Dendritic cell treated with granulocyte-macrophage colony-stimulating factor and Interleukin-4, amounts not matched to agents 40 ng/mL and 50 ng/mL, for 4 days (primary cell): ENCODE measurements at regions not wholly inside any gene's neighbourhood (a gene's known extent, or its start where the extent isn't known, plus 50 kb on each side); places are given as distances from the start of the nearest gene placed in this dataset.
"Not testable (repeated sequence)": the region's sequence is repeated elsewhere in the genome, so short reads cannot be mapped to it uniquely, and the experiment has no call there.

Source experiments
- H3K27ac Mint-ChIP-seq: one replicate; pipeline ENCODE4 v1.8.0; 2022; ENCODE audit warnings: mild to moderate bottlenecking, mixed read lengths
- H3K27me3 Mint-ChIP-seq: one replicate; pipeline ENCODE4 v1.8.0; 2022; ENCODE audit warnings: mild to moderate bottlenecking, mixed read lengths
- H3K36me3 Mint-ChIP-seq: one replicate; pipeline ENCODE4 v1.8.0; 2022; ENCODE audit warnings: low read depth, mixed read lengths
- H3K4me1 Mint-ChIP-seq: one replicate; pipeline ENCODE4 v1.8.0; 2022; ENCODE audit warnings: low read depth, mixed read lengths
- H3K4me3 Mint-ChIP-seq: one replicate; pipeline ENCODE4 v1.8.0; 2022; ENCODE audit warnings: mild to moderate bottlenecking, moderate library complexity, mixed read lengths
- H3K9me3 Mint-ChIP-seq: one replicate; pipeline ENCODE4 v1.8.0; 2022; ENCODE audit warnings: mixed read lengths
- intact Hi-C: fragments of 100-400 bp; cut with micrococcal nuclease; formaldehyde crosslinking; loops from one replicate; pipeline ENCODE4 v1.15.0; 2022

- intact Hi-C loops, result no loop called here
- H3K27ac Mint-ChIP-seq, result no peak overlapping the region
- H3K4me3 Mint-ChIP-seq, result no peak overlapping the region
- no peaks in the 10 kb centered on the region for H3K36me3 Mint-ChIP-seq
- H3K9me3 Mint-ChIP-seq, result peaks cover 7% of the 10 kb centered on the region
- H3K27me3 Mint-ChIP-seq, result peaks cover 3% of the 10 kb centered on the region
- H3K4me1 Mint-ChIP-seq, result peaks cover 54% of the 10 kb centered on the region
These were observed 123.3 kb upstream of the ATXN1 start for GRCh38 chr6:16884526-16884925.

DNA sequence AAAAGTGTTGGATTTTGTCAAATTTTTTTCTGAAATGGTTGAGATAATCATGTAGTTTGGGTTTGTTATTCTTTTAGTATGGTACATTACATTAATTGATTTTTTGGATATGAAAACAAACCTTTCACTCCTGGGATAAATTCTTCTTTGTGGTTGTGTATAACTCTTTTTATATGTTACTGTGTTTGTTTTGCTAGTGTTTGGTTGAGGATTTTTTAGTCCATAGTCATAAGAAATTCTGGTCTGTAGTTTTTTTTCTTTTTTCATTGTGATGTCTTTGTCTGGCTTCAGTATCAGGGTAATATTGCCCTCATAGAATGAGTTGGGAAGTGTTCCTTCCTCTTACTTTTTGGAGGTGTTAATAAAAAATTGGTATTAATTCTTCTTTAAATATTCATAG lies 122.2 kb upstream of the ATXN1 start:
- no peak overlapping the region for H3K4me3 Mint-ChIP-seq
- intact Hi-C loops, result no loop called here
- H3K27me3 Mint-ChIP-seq, result peaks cover 3% of the 10 kb centered on the region
- H3K4me1 Mint-ChIP-seq, result peaks cover 43% of the 10 kb centered on the region
- no peaks in the 10 kb centered on the region for H3K36me3 Mint-ChIP-seq
- H3K27ac Mint-ChIP-seq, result no peak overlapping the region
- H3K9me3 Mint-ChIP-seq, result peaks cover 10% of the 10 kb centered on the region

GRCh38 chr6:16882230-16882629 lies 121.0 kb upstream of the ATXN1 start:
- H3K9me3 Mint-ChIP-seq, result peaks cover 21% of the 10 kb centered on the region
- intact Hi-C loops, result no loop called here
- peaks cover 31% of the 10 kb centered on the region for H3K4me1 Mint-ChIP-seq
- H3K27me3 Mint-ChIP-seq, result peaks cover 7% of the 10 kb centered on the region
- no peak overlapping the region for H3K4me3 Mint-ChIP-seq
- peak overlapping the region; percentile 21 for H3K27ac Mint-ChIP-seq
- H3K36me3 Mint-ChIP-seq, result no peaks in the 10 kb centered on the region

DNA sequence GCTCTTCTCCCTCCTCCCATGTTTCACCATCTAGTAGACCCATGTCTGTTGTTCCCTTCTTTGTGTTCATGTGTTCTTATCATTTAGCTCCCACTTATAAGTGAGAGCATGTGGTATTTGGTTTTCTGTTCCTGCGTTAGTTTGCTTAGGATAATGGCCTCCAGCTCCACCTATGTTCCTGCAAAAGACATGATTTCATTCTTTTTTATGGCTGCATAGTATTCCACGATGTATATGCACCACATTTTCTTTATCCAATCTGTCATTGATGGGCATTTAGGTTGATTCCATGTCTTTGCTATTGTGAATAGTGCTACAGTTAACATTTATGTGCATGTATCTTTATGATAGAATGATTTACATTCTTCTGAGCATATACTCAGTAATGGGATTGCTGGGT lies 115.6 kb upstream of the ATXN1 start:
- H3K27me3 Mint-ChIP-seq, result peaks cover 22% of the 10 kb centered on the region
- H3K36me3 Mint-ChIP-seq, intact Hi-C loops, H3K27ac Mint-ChIP-seq, H3K4me3 Mint-ChIP-seq: not testable (repeated sequence)
- H3K4me1 Mint-ChIP-seq, result peaks cover 10% of the 10 kb centered on the region
- H3K9me3 Mint-ChIP-seq, result peaks cover 20% of the 10 kb centered on the region

- Mint-ChIP-seq H3K27me3 (peaks cover 20% of the 10 kb centered on the region), H3K9me3 (peaks cover 20% of the 10 kb centered on the region), H3K27ac (no peak overlapping the region), H3K36me3 (no peaks in the 10 kb centered on the region), H3K4me1 (peaks cover 8% of the 10 kb centered on the region), H3K4me3 (no peak overlapping the region)
- intact Hi-C loops, result no loop called here
These were observed 114.9 kb upstream of the ATXN1 start for GRCh38 chr6:16876201-16876600.

GRCh38 chr6:16873698-16874097 lies 112.4 kb upstream of the ATXN1 start:
- Mint-ChIP-seq H3K36me3 (no peaks in the 10 kb centered on the region), H3K27me3 (peaks cover 22% of the 10 kb centered on the region), H3K4me1 (peaks cover 5% of the 10 kb centered on the region), H3K27ac (no peak overlapping the region), H3K9me3 (peaks cover 20% of the 10 kb centered on the region), H3K4me3 (no peak overlapping the region)
- intact Hi-C loops, result no loop called here

GRCh38 chr6:16872543-16873235 lies 111.4 kb upstream of the ATXN1 start:
- Mint-ChIP-seq H3K4me1 (peaks cover 6% of the 10 kb centered on the region), H3K9me3 (peaks cover 10% of the 10 kb centered on the region), H3K27ac (no peak overlapping the region), H3K36me3 (no peaks in the 10 kb centered on the region), H3K4me3 (no peak overlapping the region), H3K27me3 (peaks cover 24% of the 10 kb centered on the region)
- intact Hi-C loops, result no loop called here

DNA sequence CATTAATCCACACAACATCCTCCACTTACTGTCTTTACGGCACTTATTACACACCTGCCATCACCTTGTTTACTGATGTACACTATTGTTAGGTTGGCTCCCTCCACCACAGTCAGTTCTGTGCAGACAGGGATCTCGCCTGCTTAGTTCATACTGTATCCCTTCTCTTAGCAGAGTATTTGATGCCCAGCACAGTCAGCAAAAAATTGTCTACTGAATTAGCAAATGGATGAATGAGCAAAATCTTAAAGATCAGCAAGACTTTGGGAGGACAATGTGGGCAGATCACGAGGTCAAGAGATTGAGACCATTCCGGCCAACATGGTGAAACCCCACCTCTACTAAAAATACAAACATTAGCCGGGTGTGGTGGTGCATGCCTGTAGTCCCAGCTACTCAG lies 109.8 kb upstream of the ATXN1 start:
- no peaks in the 10 kb centered on the region for H3K36me3 Mint-ChIP-seq
- H3K27me3 Mint-ChIP-seq, result peaks cover 24% of the 10 kb centered on the region
- H3K9me3 Mint-ChIP-seq, result no peaks in the 10 kb centered on the region
- intact Hi-C loops, result no loop called here
- H3K27ac Mint-ChIP-seq, result no peak overlapping the region
- no peak overlapping the region for H3K4me3 Mint-ChIP-seq
- peaks cover 10% of the 10 kb centered on the region for H3K4me1 Mint-ChIP-seq

DNA sequence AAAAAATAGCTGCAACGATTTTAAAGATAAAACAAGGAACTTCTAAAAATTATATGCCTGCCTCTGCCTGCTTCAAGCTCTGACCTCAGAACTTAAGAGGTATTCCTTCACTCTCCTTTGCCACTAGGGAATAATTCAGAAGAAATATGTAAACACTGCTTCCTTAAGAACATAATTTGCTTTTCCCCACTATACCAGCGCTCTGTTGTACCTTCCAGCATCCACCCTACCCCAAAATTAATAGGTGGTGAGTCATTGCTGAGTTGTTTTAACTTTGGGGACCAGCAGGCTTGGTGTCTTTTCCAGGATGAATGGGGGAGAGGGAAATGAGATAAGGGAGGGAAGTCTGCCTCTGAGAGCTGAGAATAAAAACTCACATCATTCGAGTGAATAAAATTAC lies 107.7 kb upstream of the ATXN1 start:
- peaks cover 11% of the 10 kb centered on the region for H3K4me1 Mint-ChIP-seq
- no peaks in the 10 kb centered on the region for H3K9me3 Mint-ChIP-seq
- intact Hi-C loops, result no loop called here
- no peaks in the 10 kb centered on the region for H3K36me3 Mint-ChIP-seq
- H3K4me3 Mint-ChIP-seq, result no peak overlapping the region
- H3K27ac Mint-ChIP-seq, result no peak overlapping the region
- peaks cover 15% of the 10 kb centered on the region for H3K27me3 Mint-ChIP-seq

DNA sequence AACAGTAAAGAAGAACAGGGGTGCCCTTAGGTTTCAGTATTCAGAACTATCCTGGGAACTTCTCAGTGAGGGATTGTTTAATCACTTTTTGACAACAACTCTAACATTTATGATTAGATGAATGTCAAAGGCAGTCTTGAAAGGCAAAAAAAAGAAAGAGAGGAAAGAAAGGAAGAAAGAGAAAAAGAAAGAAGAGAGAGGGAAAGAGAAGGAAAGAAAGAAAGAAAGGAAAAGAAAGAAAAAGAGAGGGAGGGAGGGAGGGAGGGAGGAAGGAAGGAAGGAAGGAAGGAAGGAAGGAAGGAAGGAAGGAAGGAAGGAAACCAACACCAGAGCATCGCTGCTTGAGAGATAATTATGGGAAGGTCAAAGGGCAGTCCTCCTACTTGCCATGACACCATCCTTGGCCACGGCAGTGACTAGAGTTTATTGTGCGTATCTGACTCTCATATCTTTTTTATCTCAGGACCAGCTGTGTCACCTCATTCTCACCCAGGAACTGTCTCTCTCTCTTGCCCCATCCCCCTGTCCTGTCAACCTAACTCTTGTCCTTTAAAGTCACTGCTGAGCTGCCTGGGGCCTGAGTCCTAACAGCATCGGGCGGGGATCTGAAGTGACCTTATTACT lies 96.8 kb upstream of the ATXN1 start:
- Mint-ChIP-seq H3K4me1 (peaks cover 45% of the 10 kb centered on the region), H3K27me3 (peaks cover 2% of the 10 kb centered on the region), H3K9me3 (no peaks in the 10 kb centered on the region), H3K4me3 (no peak overlapping the region), H3K27ac (peak overlapping the region; percentile 6), H3K36me3 (no peaks in the 10 kb centered on the region)
- intact Hi-C loops, result loop anchor here (10.0 kb wide), 1 partner anchor 47 kb away; no protein-coding TSS in a partner anchor

DNA sequence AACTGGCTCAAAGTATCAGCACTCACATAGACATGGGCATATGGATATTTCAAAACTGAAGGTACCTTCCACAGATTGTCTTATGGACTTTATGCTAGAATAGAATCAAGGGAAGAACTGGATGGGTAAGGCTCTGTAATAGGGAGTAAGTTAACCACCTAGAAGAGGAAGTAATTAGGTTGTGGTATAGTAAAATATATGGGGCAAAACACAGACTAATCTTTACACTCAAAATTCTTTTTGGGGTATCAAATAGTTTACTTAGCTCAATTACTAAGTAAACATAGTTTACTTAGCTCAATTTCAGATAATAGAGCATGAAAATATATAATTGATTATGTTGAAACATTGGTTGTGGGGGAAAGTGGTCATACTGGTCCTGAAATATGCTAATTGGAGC lies 94.2 kb upstream of the ATXN1 start:
- H3K4me3 Mint-ChIP-seq, result no peak overlapping the region
- peaks cover 62% of the 10 kb centered on the region for H3K4me1 Mint-ChIP-seq
- H3K36me3 Mint-ChIP-seq, result no peaks in the 10 kb centered on the region
- intact Hi-C loops, result loop anchor here (10.0 kb wide), 1 partner anchor 49 kb away; no protein-coding TSS in a partner anchor
- H3K27ac Mint-ChIP-seq, result no peak overlapping the region
- no peaks in the 10 kb centered on the region for H3K9me3 Mint-ChIP-seq
- no peaks in the 10 kb centered on the region for H3K27me3 Mint-ChIP-seq

DNA sequence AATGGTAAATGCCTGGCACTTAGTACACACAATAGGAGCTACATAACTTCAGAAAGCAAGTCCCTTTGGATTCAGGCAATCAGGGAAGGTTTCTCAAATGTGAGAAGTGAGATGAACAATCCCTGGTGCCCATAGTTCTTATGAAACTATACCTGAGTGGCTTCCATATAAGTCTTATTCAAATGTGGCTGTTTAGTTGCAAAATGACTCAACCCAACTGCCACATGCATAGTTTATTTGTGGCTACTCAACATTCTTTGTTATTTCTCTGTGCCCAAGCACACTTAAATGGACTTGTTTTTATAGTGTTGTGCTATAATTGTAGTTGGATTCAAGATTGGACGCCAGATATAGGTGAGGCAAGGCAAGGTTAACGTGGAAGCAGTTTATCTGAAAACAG lies 93.7 kb upstream of the ATXN1 start:
- H3K27me3 Mint-ChIP-seq, result no peaks in the 10 kb centered on the region
- peaks cover 67% of the 10 kb centered on the region for H3K4me1 Mint-ChIP-seq
- intact Hi-C loops, result loop anchor here (10.0 kb wide), 1 partner anchor 50 kb away; no protein-coding TSS in a partner anchor
- no peaks in the 10 kb centered on the region for H3K9me3 Mint-ChIP-seq
- H3K4me3 Mint-ChIP-seq, result no peak overlapping the region
- no peak overlapping the region for H3K27ac Mint-ChIP-seq
- H3K36me3 Mint-ChIP-seq, result no peaks in the 10 kb centered on the region

GRCh38 chr6:16852671-16853070 lies 91.4 kb upstream of the ATXN1 start:
- Mint-ChIP-seq H3K27me3 (no peaks in the 10 kb centered on the region), H3K9me3 (no peaks in the 10 kb centered on the region), H3K27ac (peak overlapping the region; percentile 94), H3K36me3 (no peaks in the 10 kb centered on the region), H3K4me3 (no peak overlapping the region), H3K4me1 (peaks cover 84% of the 10 kb centered on the region)
- intact Hi-C loops, result loop anchor here (10.0 kb wide), 1 partner anchor 52 kb away; no protein-coding TSS in a partner anchor

GRCh38 chr6:16851758-16852157 lies 90.5 kb upstream of the ATXN1 start:
- H3K4me3 Mint-ChIP-seq, result no peak overlapping the region
- no peaks in the 10 kb centered on the region for H3K27me3 Mint-ChIP-seq
- H3K4me1 Mint-ChIP-seq, result peaks cover 85% of the 10 kb centered on the region
- intact Hi-C loops, result loop anchor here (1.0 to 10.0 kb wide), 2 partner anchors 26 to 53 kb away; no protein-coding TSS in a partner anchor
- no peaks in the 10 kb centered on the region for H3K9me3 Mint-ChIP-seq
- H3K36me3 Mint-ChIP-seq, result no peaks in the 10 kb centered on the region
- peak overlapping the region; percentile 94 for H3K27ac Mint-ChIP-seq
